HG02884 (cell line): ENCODE measurements at regions not wholly inside any gene's neighbourhood (a gene's known extent, or its start where the extent isn't known, plus 50 kb on each side); places are given as distances from the start of the nearest gene placed in this dataset.
A peak's percentile ranks its signal among the peaks of the same experiment; 100 is the strongest.
"Not testable (repeated sequence)": the region's sequence is repeated elsewhere in the genome, so short reads cannot be mapped to it uniquely, and the experiment has no call there.

Experiments
- ATAC-seq: cut with Tn5 transposase; IDR thresholded peaks from one replicate; pipeline ENCODE4 v1.9.1; 2021; ENCODE audit warnings: mild to moderate bottlenecking, moderate library complexity; ENCODE audit not compliant: unreplicated experiment

DNA sequence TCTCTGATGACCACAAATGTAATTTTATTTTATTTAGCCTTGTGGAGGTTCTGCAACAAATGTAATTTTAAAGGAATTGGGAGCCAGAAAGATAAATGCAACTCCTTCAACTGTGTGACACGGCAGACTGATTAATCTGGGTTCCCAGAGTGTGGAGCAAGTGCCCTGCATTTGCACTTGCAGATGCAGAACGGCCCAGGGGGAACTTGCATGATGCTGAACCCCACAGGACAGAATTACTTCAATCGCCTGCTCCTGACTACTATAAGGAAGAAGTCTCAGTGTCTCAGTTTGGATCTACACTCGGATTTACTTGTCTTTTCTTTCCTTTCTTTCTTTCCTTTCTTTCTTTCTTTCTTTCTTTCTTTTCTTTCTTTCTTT lies 107.2 kb upstream of the ACBD5 start:
- ATAC-seq, result not testable (repeated sequence)

DNA sequence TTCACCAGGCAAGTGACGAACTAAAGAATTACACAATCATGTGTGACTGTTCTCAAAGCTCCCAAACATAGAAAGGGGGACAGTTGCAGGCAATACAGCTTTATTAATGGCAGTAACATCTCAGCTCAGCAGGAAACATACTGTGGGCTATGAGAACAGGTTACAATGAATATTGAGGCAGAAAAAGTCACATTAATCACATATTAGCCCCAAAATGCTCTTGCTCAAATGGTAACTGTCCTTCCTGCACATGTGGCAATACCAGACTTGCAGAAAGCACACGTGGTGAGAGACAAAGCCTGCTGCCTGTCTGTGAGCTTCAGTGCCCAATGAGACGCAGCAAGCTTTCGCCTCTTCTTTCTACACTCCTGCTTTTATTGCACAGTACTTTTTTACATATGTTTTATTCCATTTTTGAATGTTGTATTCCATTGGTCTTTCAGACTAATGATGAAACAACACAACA lies 104.9 kb upstream of the ACBD5 start:
- peak; percentile 55 for ATAC-seq

GRCh38 chr10:27344568-27345454 lies 104.2 kb upstream of the ACBD5 start:
- peak; percentile 73 for ATAC-seq

- ATAC-seq, result no peak
Measured at GRCh38 chr10:27341001-27341400, 100.4 kb upstream of the ACBD5 start.

- ATAC-seq, result not testable (repeated sequence)
Measured at GRCh38 chr10:27335246-27335645, 94.6 kb upstream of the ACBD5 start.

GRCh38 chr10:27330074-27330473 lies 89.5 kb upstream of the ACBD5 start:
- no peak for ATAC-seq

DNA sequence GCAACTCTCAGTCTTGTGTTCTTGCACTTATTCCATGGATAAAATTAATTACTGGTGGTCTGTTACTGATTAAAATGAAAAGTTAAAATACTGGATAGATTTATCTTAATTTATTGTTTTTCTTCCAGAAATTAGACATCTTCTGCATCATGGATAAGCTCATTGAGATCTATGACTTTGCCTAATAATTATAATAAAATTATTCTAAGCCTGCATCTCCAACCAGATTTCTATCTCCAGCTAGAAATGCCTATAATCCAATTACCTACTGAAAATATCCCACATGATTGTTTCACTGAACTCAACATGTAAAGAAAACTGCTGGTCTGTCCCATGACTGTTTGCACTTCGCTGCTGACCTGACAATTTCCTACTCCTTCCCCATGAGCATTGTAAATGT lies 88.3 kb upstream of the ACBD5 start:
- no peak for ATAC-seq

GRCh38 chr10:27326748-27327147 lies 86.2 kb upstream of the ACBD5 start:
- ATAC-seq, result not testable (repeated sequence)

- ATAC-seq, result no peak
Measured at GRCh38 chr10:27319752-27320431, 79.3 kb upstream of the ACBD5 start.

- not testable (repeated sequence) for ATAC-seq
Measured at GRCh38 chr10:27319139-27319538, 78.5 kb upstream of the ACBD5 start.

DNA sequence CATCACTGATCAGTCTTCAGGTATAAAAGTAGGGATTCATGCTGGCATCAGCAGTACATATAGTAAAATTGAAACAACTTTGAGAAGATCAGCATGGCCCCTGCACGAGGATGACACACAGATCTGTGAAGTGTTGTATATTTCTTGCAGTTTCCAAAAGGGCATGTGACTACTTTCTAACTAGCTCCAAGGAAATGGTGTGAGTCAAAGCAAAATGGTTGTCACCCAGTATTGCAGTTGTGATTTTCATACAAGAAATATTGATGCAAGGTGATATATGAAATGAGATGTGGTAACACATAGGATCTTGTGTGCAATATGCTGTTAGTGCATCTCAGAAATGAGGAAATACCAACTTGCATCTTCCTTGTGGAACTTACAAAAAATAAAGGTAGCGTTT lies 74.5 kb upstream of the ACBD5 start:
- ATAC-seq, result not testable (repeated sequence)

DNA sequence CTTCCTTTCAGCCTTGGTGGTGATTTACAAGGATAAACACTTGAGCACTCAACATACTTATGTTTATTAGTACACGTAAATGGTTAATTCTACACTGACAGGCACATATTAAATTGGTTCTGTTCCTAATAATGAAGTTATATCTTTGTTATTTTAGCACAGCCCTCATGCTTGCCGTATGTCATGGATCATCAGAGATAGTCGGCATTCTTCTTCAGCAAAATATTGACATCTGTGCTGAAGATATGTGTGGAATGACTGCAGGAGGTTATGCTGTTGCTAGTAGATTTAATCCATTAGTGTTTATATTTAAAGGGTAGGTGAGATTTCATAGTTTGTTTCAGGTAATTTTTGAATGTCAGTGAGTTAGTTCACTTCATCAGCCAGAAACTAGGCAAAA lies 73.0 kb upstream of the ACBD5 start:
- ATAC-seq, result not testable (repeated sequence)

GRCh38 chr10:27312854-27313253 lies 72.3 kb upstream of the ACBD5 start:
- ATAC-seq, result no peak

GRCh38 chr10:27311809-27312208 lies 71.2 kb upstream of the ACBD5 start:
- ATAC-seq, result not testable (repeated sequence)

DNA sequence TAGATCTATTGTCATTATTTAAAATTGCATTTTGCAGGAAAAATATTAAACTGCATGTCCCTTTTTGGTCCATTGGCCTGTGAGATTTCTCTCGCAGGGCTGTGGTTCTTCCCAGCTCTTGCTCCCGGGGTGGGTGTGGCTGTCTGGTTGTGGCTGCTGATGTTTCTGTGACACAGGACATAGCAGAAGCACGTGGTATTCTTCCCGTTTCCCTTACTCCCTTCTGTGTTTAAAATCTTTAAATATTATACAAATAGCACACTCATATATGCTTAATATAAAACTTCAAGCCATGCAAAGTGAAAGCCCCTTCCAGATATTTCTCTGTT lies 57.9 kb upstream of the ACBD5 start:
- not testable (repeated sequence) for ATAC-seq

GRCh38 chr10:27297844-27298521 lies 57.4 kb upstream of the ACBD5 start:
- ATAC-seq, result no peak

GRCh38 chr10:27296285-27296684 lies 55.7 kb upstream of the ACBD5 start:
- not testable (repeated sequence) for ATAC-seq

DNA sequence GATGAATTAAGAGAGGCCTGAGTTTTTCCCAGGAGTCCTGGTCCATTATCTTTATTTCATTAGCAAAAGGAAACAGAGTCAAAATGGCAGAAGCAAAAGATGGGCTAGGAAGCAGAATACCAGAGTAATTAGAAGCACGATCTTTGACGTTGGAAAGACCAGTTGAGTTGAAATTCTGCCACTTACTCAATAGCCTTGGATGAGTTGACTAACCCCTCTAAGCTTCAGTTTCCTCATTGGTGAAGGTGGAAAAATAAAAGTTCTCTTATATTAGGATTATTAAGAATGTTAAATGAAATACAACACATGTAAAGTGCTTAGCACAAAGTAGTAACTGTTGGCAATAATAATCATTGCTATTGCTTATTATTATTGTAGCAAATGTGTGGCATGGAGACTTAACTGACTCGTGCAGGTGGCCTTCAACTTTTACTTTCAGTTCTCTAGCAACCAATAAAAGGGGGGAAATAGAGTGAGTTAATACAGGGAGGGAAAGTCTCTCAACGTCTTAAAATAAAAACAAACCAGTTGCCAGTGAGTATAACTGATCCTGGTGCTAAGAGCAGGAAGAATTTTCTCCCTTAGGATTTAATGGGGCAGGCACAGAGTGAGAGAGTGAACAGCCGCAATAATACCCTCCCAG lies 50.8 kb upstream of the ACBD5 start:
- peak; percentile 92 for ATAC-seq
